ENCODE measurements at regions not wholly inside any gene's neighbourhood (a gene's known extent, or its start where the extent isn't known, plus 50 kb on each side); places are given as distances from the start of the nearest gene placed in this dataset.
A peak's percentile ranks its signal among the peaks of the same experiment; 100 is the strongest.

- DNase-seq: no peak
- intact Hi-C loops (cut with DNase I): no loop called here
- 74 to 84% methylated on average over 8 to 9 of the region's 22 CpGs for WGBS, 2 donors
- no peaks in the 10 kb centered on the region for H3K9me3 ChIP-seq
- TF ChIP-seq POLR2A (IDR thresholded peaks at IDR 0.05): no peak
- no peak for TF ChIP-seq CTCF (IDR thresholded peaks at IDR 0.05)
- peaks cover 3 to 31% (median 4%) of the 10 kb centered on the region in 3 donors for H3K4me1 ChIP-seq
- no peak overlapping the region for H3K27ac ChIP-seq
- no peaks in the 10 kb centered on the region for H3K36me3 ChIP-seq
- no peak overlapping the region for H3K4me3 ChIP-seq
- H3K27me3 ChIP-seq: no peaks in the 10 kb centered on the region
Observed at GRCh38 chr2:238567067-238567855, 140.5 kb downstream of the ASB1 start.

- H3K4me1 ChIP-seq: peaks cover 3 to 38% (median 4%) of the 10 kb centered on the region in 3 donors
- no peak for DNase-seq
- intact Hi-C loops (cut with DNase I): no loop called here
- H3K27me3 ChIP-seq: no peaks in the 10 kb centered on the region
- TF ChIP-seq POLR2A (IDR thresholded peaks at IDR 0.05): no peak
- no peak overlapping the region for H3K4me3 ChIP-seq
- no peaks in the 10 kb centered on the region for H3K9me3 ChIP-seq
- 88% methylated on average over 7 of the region's 10 CpGs; no CpG with 5 or more reads in 1 of the 2 donors for WGBS, 2 donors
- H3K36me3 ChIP-seq: no peaks in the 10 kb centered on the region
- no peak overlapping the region for H3K27ac ChIP-seq
Observed at GRCh38 chr2:238567996-238568395, 141.3 kb downstream of the ASB1 start.

DNA sequence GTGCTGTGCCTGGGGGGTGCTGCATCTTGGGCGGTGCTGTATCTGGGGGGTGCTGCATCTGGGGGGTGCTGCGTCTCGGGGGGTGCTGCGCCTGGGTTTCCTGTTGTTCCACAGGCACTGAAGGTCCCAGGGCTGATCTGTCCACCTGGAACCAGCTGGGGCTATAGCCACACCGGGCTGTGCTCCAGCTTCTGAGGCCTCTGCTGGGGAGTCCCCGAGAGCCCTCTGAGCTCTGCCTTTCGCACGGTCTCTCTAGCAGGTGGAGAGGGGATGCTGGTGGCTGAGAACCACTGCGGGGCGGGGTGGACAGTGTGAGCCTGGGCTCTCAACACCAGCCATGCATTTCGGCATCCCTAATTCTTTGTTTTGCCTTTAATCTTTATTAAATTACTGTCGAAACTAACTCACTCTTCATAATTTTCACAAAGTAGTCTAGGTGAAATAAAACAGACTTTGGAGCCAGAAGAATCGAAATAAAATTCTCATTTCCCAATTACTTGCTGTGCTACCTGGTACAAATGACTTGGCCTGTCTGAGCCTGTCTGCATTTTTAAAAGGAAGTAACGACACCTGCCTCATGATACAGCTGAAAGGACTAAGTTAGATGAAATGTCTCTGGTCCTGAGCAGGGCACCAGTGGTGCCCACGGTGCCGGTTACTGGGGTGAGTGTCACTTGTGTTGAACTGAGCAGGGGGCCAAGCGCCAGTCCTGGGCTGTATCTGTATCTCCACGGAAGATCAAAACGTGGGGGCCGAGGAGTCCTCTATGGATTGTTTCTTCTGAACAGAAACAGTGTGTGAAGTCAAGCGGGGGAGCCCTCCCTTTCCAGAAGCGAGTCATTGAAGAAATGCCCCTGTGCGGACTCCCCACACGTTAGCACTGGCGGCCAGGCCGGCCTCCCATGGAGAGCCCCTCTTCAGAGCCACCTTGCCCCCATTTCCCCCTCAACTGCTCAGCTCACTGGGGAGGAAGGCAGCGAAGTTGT lies 142.0 kb downstream of the ASB1 start:
- H3K36me3 ChIP-seq: no peaks in the 10 kb centered on the region
- H3K4me3 ChIP-seq: no peak overlapping the region
- H3K4me1 ChIP-seq: peaks cover 3 to 46% (median 6%) of the 10 kb centered on the region in 3 donors
- no peaks in the 10 kb centered on the region for H3K27me3 ChIP-seq
- H3K27ac ChIP-seq: peak overlapping the region in 1 of 4 donors; percentile 39
- TF ChIP-seq CTCF (IDR thresholded peaks at IDR 0.05): no peak
- intact Hi-C loops (cut with DNase I): no loop called here
- 76 to 80% methylated on average over 15 to 21 of the region's 27 CpGs for WGBS, 2 donors
- no peak for DNase-seq
- no peaks in the 10 kb centered on the region for H3K9me3 ChIP-seq

DNA sequence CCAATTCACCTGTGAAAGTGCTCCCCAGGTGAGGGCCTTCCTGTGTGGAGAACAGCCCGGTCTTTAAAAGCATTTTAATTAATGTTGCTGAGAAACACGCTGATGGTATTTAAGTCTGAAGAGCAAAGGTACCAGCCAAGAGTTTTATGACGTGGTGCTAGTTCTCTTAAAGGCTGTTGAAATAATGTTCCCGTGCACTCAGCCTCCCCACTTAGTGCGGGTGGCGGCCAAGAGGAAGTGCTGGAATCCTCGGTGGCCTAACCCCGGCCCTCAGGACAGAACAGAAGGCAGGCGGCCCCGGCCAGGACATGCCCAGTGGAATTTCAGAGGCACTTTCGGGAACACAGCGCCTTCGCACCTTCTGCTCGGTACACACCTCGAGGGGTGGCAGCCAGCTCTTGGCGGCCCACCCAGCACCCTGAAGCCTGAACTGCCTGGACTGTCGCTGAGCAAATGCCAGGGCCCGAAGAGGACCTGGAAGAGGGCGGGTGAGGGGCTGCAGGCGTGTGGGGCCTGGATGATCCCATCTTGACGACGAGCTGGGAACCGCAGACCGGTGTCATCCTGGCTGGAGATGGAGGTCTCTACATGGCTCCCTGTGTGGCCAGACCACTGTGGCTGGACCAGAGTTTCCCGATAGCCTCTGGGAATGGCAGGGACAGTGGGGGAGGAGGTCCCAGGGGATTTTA lies 142.9 kb downstream of the ASB1 start:
- 69 to 72% methylated on average over 16 to 21 of the region's 25 CpGs for WGBS, 2 donors
- Histone ChIP-seq H3K27me3 (no peaks in the 10 kb centered on the region), H3K36me3 (no peaks in the 10 kb centered on the region), H3K4me3 (no peak overlapping the region), H3K27ac (peak overlapping the region in 1 of 4 donors; percentile 39), H3K4me1 (peaks cover 6 to 55% (median 9%) of the 10 kb centered on the region in 3 donors), H3K9me3 (no peaks in the 10 kb centered on the region)
- no peak for DNase-seq
- intact Hi-C loops (cut with DNase I): no loop called here
- no peak for TF ChIP-seq POLR2A (IDR thresholded peaks at IDR 0.05)
- no peak for TF ChIP-seq CTCF (IDR thresholded peaks at IDR 0.05)

GRCh38 chr2:238570391-238570790 lies 143.7 kb downstream of the ASB1 start:
- Histone ChIP-seq H3K9me3 (no peaks in the 10 kb centered on the region), H3K27ac (peak overlapping the region in 1 of 4 donors; percentile 6)

More at GRCh38 chr2:238570391-238570790, 143.7 kb downstream of the ASB1 start:
- Histone ChIP-seq H3K27me3 (no peaks in the 10 kb centered on the region), H3K36me3 (no peaks in the 10 kb centered on the region), H3K4me1 (peaks cover 6 to 56% (median 9%) of the 10 kb centered on the region in 3 donors), H3K4me3 (no peak overlapping the region)
- intact Hi-C loops (cut with DNase I): no loop called here
- WGBS, 2 donors: 76 to 77% methylated on average over 5 to 10 of the region's 10 CpGs
- no peak for TF ChIP-seq POLR2A (IDR thresholded peaks at IDR 0.05)
- TF ChIP-seq CTCF (IDR thresholded peaks at IDR 0.05): no peak
- DNase-seq: no peak
